H1 (cell line): ENCODE measurements at regions not wholly inside any gene's neighbourhood (a gene's known extent, or its start where the extent isn't known, plus 50 kb on each side); places are given as distances from the start of the nearest gene placed in this dataset.

Source experiments
- CTCF ChIA-PET: fragments of 300-600 bp; sonication (Branson Sonifier 250); formaldehyde crosslinking; loops from one replicate; lab custom pipeline; 2021; ENCODE audit not compliant: partially characterized antibody; lab: Charles Lee
- POLR2A ChIA-PET: fragments of 300-600 bp; sonication (Branson Sonifier 250); formaldehyde crosslinking; loops from one replicate; lab custom pipeline; 2021; ENCODE audit warnings: inconsistent platforms; ENCODE audit not compliant: partially characterized antibody; lab: Charles Lee
- DNase-seq, 2 experiments: peaks; one replicate each; pipeline versions ENCODE4 v3.0.0 to v3.0.0-alpha.2; 2010 to 2022; ENCODE audit warnings: low spot score in 2 of 2, low read depth in 1 of 2, mixed read lengths in 1 of 2
- FAIRE-seq: peaks from 2 replicates; lab custom pipeline; 2011; peaks lifted over from hg19 to GRCh38; lab: Jason Lieb, UNC
- H2AFZ ChIP-seq: 2 replicates; pipeline ENCODE4 v1.8.1; 2012; ENCODE audit warnings: low read length, inconsistent platforms
- H2AK5ac ChIP-seq: 2 replicates; pipeline ENCODE4 v1.6.1; 2013; ENCODE audit warnings: low read depth, low read length
- H2BK120ac ChIP-seq: replicated peaks from 2 replicates; pipeline ENCODE3; 2013; ENCODE audit warnings: low read depth, low read length, inconsistent platforms
- H2BK12ac ChIP-seq: 2 replicates; pipeline ENCODE4 v1.6.1; 2013; ENCODE audit warnings: low read depth, low read length
- H2BK15ac ChIP-seq: 2 replicates; pipeline ENCODE4 v1.6.1; 2013; ENCODE audit warnings: low read length
- H2BK20ac ChIP-seq: 2 replicates; pipeline ENCODE4 v1.6.1; 2013; ENCODE audit warnings: low read length
- H2BK5ac ChIP-seq: 2 replicates; pipeline ENCODE4 v1.6.1; 2013; ENCODE audit warnings: low read depth, low read length
- H3K14ac ChIP-seq: 2 replicates; pipeline ENCODE4 v1.6.1; 2013; ENCODE audit warnings: inconsistent platforms; ENCODE audit not compliant: insufficient read length
- H3K18ac ChIP-seq: 2 replicates; pipeline ENCODE4 v1.6.1; 2013; ENCODE audit warnings: low read length; ENCODE audit errors: extremely low read depth
- H3K23ac ChIP-seq: 2 replicates; pipeline ENCODE4 v1.6.1; 2013; ENCODE audit warnings: inconsistent platforms; ENCODE audit not compliant: insufficient read length
- H3K23me2 ChIP-seq: 2 replicates; pipeline ENCODE4 v1.6.1; 2013; ENCODE audit warnings: low read depth, low read length
- H3K27ac ChIP-seq: 2 replicates; pipeline ENCODE4 v1.6.1; 2011; ENCODE audit warnings: low read depth, low read length, inconsistent platforms
- H3K27me3 ChIP-seq, 4 experiments: replicated peaks in 1 of 4; 1 replicate in 1 of 4; 2 replicates in 3 of 4; pipeline versions ENCODE4 v1.6.1 to v1.8.1; 2011 to 2013; ENCODE audit warnings: low read length in 3 of 4, mild to moderate bottlenecking in 3 of 4, inconsistent platforms in 2 of 4, mixed read lengths in 2 of 4, moderate library complexity in 1 of 4; ENCODE audit not compliant: control insufficient read depth in 3 of 4, insufficient read depth in 3 of 4; ENCODE audit errors: extremely low read depth in 1 of 4
- H3K36me3 ChIP-seq, 4 experiments: 2 replicates each; pipeline versions ENCODE4 v1.6.1 to v1.8.1; 2011 to 2013; ENCODE audit warnings: mild to moderate bottlenecking in 4 of 4, low read length in 3 of 4, moderate library complexity in 2 of 4, control low read depth in 1 of 4, inconsistent platforms in 1 of 4; ENCODE audit not compliant: insufficient read depth in 4 of 4, control insufficient read depth in 2 of 4
- H3K4ac ChIP-seq: replicated peaks from 2 replicates; pipeline ENCODE3; 2013; ENCODE audit warnings: low read length, low read depth, mixed read lengths, inconsistent platforms; ENCODE audit not compliant: insufficient read length
- H3K4me1 ChIP-seq, 4 experiments: replicated peaks in 1 of 4; 1 replicate in 1 of 4; 2 replicates in 3 of 4; pipeline versions ENCODE4 v1.6.1 to v1.8.1; 2011 to 2013; ENCODE audit warnings: low read length in 3 of 4, inconsistent platforms in 2 of 4, mixed read lengths in 1 of 4; ENCODE audit not compliant: insufficient read depth in 4 of 4, control insufficient read depth in 3 of 4
- H3K4me2 ChIP-seq, 2 experiments: 2 replicates each; pipeline versions ENCODE4 v1.6.1 to v1.8.1; 2011 to 2013; ENCODE audit warnings: low read depth in 2 of 2, low read length in 2 of 2, control low read depth in 1 of 2, inconsistent platforms in 1 of 2, mild to moderate bottlenecking in 1 of 2; ENCODE audit not compliant: insufficient read depth in 1 of 2
- H3K4me3 ChIP-seq, 4 experiments: fragments of 200-600, 300-600 bp in 1 of 4; sonication (generic), shearing (Covaris generic), sonication (Bioruptor Twin) in 1 of 4; 2 replicates each; pipeline versions ENCODE4 v1.5.1 to v1.8.1; 2011 to 2016; ENCODE audit warnings: low read length in 4 of 4, low read depth in 3 of 4, control low read depth in 2 of 4, inconsistent platforms in 2 of 4, mild to moderate bottlenecking in 2 of 4, mixed read lengths in 1 of 4, moderate library complexity in 1 of 4; ENCODE audit not compliant: insufficient read depth in 2 of 4; ENCODE audit errors: extremely low read depth in 1 of 4
- H3K56ac ChIP-seq: replicated peaks from 2 replicates; pipeline ENCODE3; 2013; ENCODE audit warnings: low read depth, mild to moderate bottlenecking, mixed read lengths, low read length, inconsistent platforms; ENCODE audit not compliant: insufficient read length
- H3K79me1 ChIP-seq: 2 replicates; pipeline ENCODE4 v1.6.1; 2013; ENCODE audit warnings: low read depth, low read length, control low read depth
- H3K79me2 ChIP-seq, 2 experiments: 2 replicates each; pipeline versions ENCODE4 v1.6.1 to v1.8.1; 2012 to 2013; ENCODE audit warnings: low read length in 2 of 2, mild to moderate bottlenecking in 2 of 2, inconsistent platforms in 1 of 2; ENCODE audit not compliant: insufficient read depth in 2 of 2, control insufficient read depth in 1 of 2
- H3K9ac ChIP-seq, 4 experiments: replicated peaks in 1 of 4; 1 replicate in 1 of 4; 2 replicates in 3 of 4; pipeline versions ENCODE4 v1.6.1 to v1.8.1; 2011 to 2013; ENCODE audit warnings: low read depth in 3 of 4, low read length in 3 of 4, control low read depth in 2 of 4, mild to moderate bottlenecking in 2 of 4, moderate library complexity in 2 of 4, inconsistent platforms in 1 of 4; ENCODE audit errors: extremely low read depth in 1 of 4
- H3K9me3 ChIP-seq, 2 experiments: 2 replicates each; pipeline versions ENCODE4 v1.6.1 to v1.8.1; 2012 to 2013; ENCODE audit warnings: mild to moderate bottlenecking in 2 of 2, moderate library complexity in 2 of 2, control low read depth in 1 of 2, inconsistent platforms in 1 of 2, low read depth in 1 of 2, low read length in 1 of 2, mixed read lengths in 1 of 2; ENCODE audit not compliant: insufficient read depth in 2 of 2
- H4K20me1 ChIP-seq, 2 experiments: replicated peaks in 1 of 2; 2 replicates each; pipeline versions ENCODE3 to v1.8.1; 2011 to 2013; ENCODE audit warnings: inconsistent platforms in 2 of 2, low read length in 2 of 2, mild to moderate bottlenecking in 1 of 2; ENCODE audit not compliant: insufficient read depth in 2 of 2, control insufficient read depth in 1 of 2
- H4K5ac ChIP-seq: 2 replicates; pipeline ENCODE4 v1.6.1; 2013; ENCODE audit warnings: low read length, low read depth, mixed read lengths, inconsistent platforms; ENCODE audit not compliant: insufficient read length
- H4K8ac ChIP-seq: 2 replicates; pipeline ENCODE4 v1.8.0; 2013; ENCODE audit warnings: mild to moderate bottlenecking, moderate library complexity, low read length, inconsistent platforms; ENCODE audit not compliant: insufficient read depth; ENCODE audit errors: extremely low read depth
- H4K91ac ChIP-seq: replicated peaks from 2 replicates; pipeline ENCODE3; 2013; ENCODE audit warnings: low read length, mixed read lengths, inconsistent platforms; ENCODE audit not compliant: insufficient read length
- CBX5 ChIP-seq: fragments of 300-800, 300-1000 bp; sonication (generic); IDR thresholded peaks from 2 replicates; pipeline ENCODE4 v1.7.1; 2016; ENCODE audit warnings: antibody characterized with exemption, low read length, low read depth
- CREB1 ChIP-seq: IDR thresholded peaks from 2 replicates; pipeline ENCODE4 v1.6.1; 2012; ENCODE audit warnings: inconsistent platforms
- CTCF ChIP-seq, 3 experiments: IDR thresholded peaks; 1 replicate in 2 of 3; 2 replicates in 1 of 3; pipeline versions ENCODE4 v1.5.1 to v1.6.1; 2011; ENCODE audit warnings: low read length in 3 of 3, mild to moderate bottlenecking in 3 of 3, inconsistent platforms in 2 of 3, low read depth in 1 of 3, moderate library complexity in 1 of 3; ENCODE audit not compliant: insufficient read depth in 1 of 3; ENCODE audit errors: control extremely low read depth in 1 of 3
- NANOG ChIP-seq: IDR thresholded peaks from 2 replicates; pipeline ENCODE4 v1.6.1; 2011; ENCODE audit warnings: low read length, low read depth, mild to moderate bottlenecking, inconsistent platforms; ENCODE audit not compliant: insufficient read depth, poor library complexity, severe bottlenecking
- RFX5 ChIP-seq: IDR thresholded peaks from 2 replicates; pipeline ENCODE4 v1.6.1; 2011; ENCODE audit warnings: low read depth, low read length, improper control_type of control experiment, borderline replicate concordance
- SRF ChIP-seq: IDR thresholded peaks from 2 replicates; pipeline ENCODE4 v1.6.1; 2011; ENCODE audit warnings: mild to moderate bottlenecking, low read depth, low read length, moderate library complexity
- TAF1 ChIP-seq: IDR thresholded peaks from 2 replicates; pipeline ENCODE4 v1.6.1; 2011; ENCODE audit warnings: mild to moderate bottlenecking, low read depth, low read length

GRCh38 chr20:55143601-55144000 lies 668.2 kb downstream of the DOK5 start:
- H3K4me2 ChIP-seq: no peak overlapping the region
- no peak overlapping the region for H2BK120ac ChIP-seq
- ChIA-PET CTCF (no interaction called here), POLR2A (no interaction called here)
- H2AFZ ChIP-seq: no peak overlapping the region
- H3K9ac ChIP-seq: no peak overlapping the region
- no peaks in the 10 kb centered on the region for H3K9me3 ChIP-seq
- no peak overlapping the region for H3K18ac ChIP-seq
- no peak overlapping the region for H4K8ac ChIP-seq
- no peaks in the 10 kb centered on the region for H3K36me3 ChIP-seq
- H3K4me3 ChIP-seq: no peak overlapping the region
- TF ChIP-seq CBX5: no peak
- TF ChIP-seq CREB1: no peak
- no peak for TF ChIP-seq TAF1
- no peak for TF ChIP-seq SRF
- no peak for TF ChIP-seq RFX5
- TF ChIP-seq NANOG: no peak
- TF ChIP-seq CTCF (IDR thresholded peaks at IDR 0.05; ENCODE audit: control extremely low read depth in 1 of 3, insufficient read depth in 1 of 3, low read depth in 1 of 3, low read length in 3 of 3): no peak
- H3K4me1 ChIP-seq: no peaks in the 10 kb centered on the region
- H3K23ac ChIP-seq: no peak overlapping the region
- FAIRE-seq: no peak
- H2BK12ac ChIP-seq: no peak overlapping the region
- no peak overlapping the region for H3K14ac ChIP-seq
- no peak overlapping the region for H3K56ac ChIP-seq
- no peak for DNase-seq
- H2BK5ac ChIP-seq: no peak overlapping the region
- no peaks in the 10 kb centered on the region for H3K23me2 ChIP-seq
- no peak overlapping the region for H4K5ac ChIP-seq
- no peaks in the 10 kb centered on the region for H3K79me1 ChIP-seq
- H3K4ac ChIP-seq: no peak overlapping the region
- H2BK15ac ChIP-seq: no peak overlapping the region
- H2AK5ac ChIP-seq: no peak overlapping the region
- H3K27ac ChIP-seq: no peak overlapping the region
- H2BK20ac ChIP-seq: no peak overlapping the region
- no peaks in the 10 kb centered on the region for H3K27me3 ChIP-seq
- no peak overlapping the region for H4K91ac ChIP-seq
- H4K20me1 ChIP-seq: no peaks in the 10 kb centered on the region
- no peaks in the 10 kb centered on the region for H3K79me2 ChIP-seq
